GM23338 (cell line): ENCODE measurements at regions not wholly inside any gene's neighbourhood (a gene's known extent, or its start where the extent isn't known, plus 50 kb on each side); places are given as distances from the start of the nearest gene placed in this dataset.

ENCODE experiments used
- ATAC-seq: fragments of 200-7000 bp; cut with Tn5 transposase; 3 replicates; pipeline ENCODE4 v1.9.1; 2020
- DNase-seq: peaks from one replicate; pipeline ENCODE4 v3.0.0-alpha.2; 2015; ENCODE audit warnings: low spot score
- H2AFZ ChIP-seq: fragments of 200-600 bp; sonication (generic); 2 replicates; pipeline ENCODE4 v1.8.0; 2016; ENCODE audit warnings: antibody characterized with exemption, mild to moderate bottlenecking, moderate library complexity
- H3F3A ChIP-seq: fragments of 200-600 bp; sonication (generic); replicated peaks from 2 replicates; pipeline ENCODE4 v1.8.0; 2017; ENCODE audit warnings: antibody characterized with exemption, mixed run types, low read depth
- H3K27ac ChIP-seq: fragments of 200-600 bp; sonication (generic); 2 replicates; pipeline ENCODE4 v1.6.1; 2016; ENCODE audit warnings: low read depth
- H3K27me3 ChIP-seq: fragments of 200-600 bp; sonication (generic); 2 replicates; pipeline ENCODE4 v1.8.0; 2016; ENCODE audit warnings: mild to moderate bottlenecking, mixed run types, moderate library complexity; ENCODE audit not compliant: insufficient read depth
- H3K36me3 ChIP-seq: fragments of 200-600 bp; sonication (generic); 2 replicates; pipeline ENCODE4 v1.8.0; 2016; ENCODE audit warnings: mild to moderate bottlenecking; ENCODE audit not compliant: insufficient read depth
- H3K4me1 ChIP-seq: fragments of 200-600 bp; sonication (generic); 2 replicates; pipeline ENCODE4 v1.8.0; 2016; ENCODE audit warnings: mild to moderate bottlenecking, moderate library complexity; ENCODE audit not compliant: insufficient read depth
- H3K4me2 ChIP-seq: fragments of 200-600 bp; sonication (generic); 2 replicates; pipeline ENCODE4 v1.7.1; 2017; ENCODE audit warnings: mixed run types
- H3K4me3 ChIP-seq: fragments of 200-600 bp; sonication (generic); 2 replicates; pipeline ENCODE4 v1.6.1; 2016; ENCODE audit warnings: mixed run types
- H3K79me2 ChIP-seq: fragments of 200-600 bp; sonication (generic); replicated peaks from 2 replicates; pipeline ENCODE4 v1.8.0; 2017; ENCODE audit warnings: mild to moderate bottlenecking; ENCODE audit not compliant: insufficient read depth
- H3K9me2 ChIP-seq: fragments of 200-600 bp; sonication (generic); 2 replicates; pipeline ENCODE4 v1.8.0; 2017; ENCODE audit not compliant: insufficient read depth
- H4K20me1 ChIP-seq: fragments of 200-600 bp; sonication (generic); replicated peaks from 2 replicates; pipeline ENCODE4 v1.8.0; 2017; ENCODE audit warnings: mild to moderate bottlenecking; ENCODE audit not compliant: insufficient read depth
- H3K27ac Mint-ChIP-seq: 2 replicates; pipeline ENCODE4 v1.8.0; 2020; ENCODE audit warnings: inconsistent platforms, mild to moderate bottlenecking, moderate library complexity, mixed read lengths
- H3K27me3 Mint-ChIP-seq: 3 replicates; pipeline ENCODE4 v1.8.0; 2022; ENCODE audit warnings: low read depth, mild to moderate bottlenecking, moderate library complexity, mixed read lengths, inconsistent platforms; ENCODE audit not compliant: insufficient read depth, poor library complexity
- H3K36me3 Mint-ChIP-seq: 3 replicates; pipeline ENCODE4 v1.8.0; 2021; ENCODE audit warnings: low read depth, mild to moderate bottlenecking, inconsistent platforms, moderate library complexity, mixed read lengths
- H3K4me1 Mint-ChIP-seq: 3 replicates; pipeline ENCODE4 v1.8.0; 2020; ENCODE audit warnings: mild to moderate bottlenecking, inconsistent platforms, mixed read lengths
- H3K4me3 Mint-ChIP-seq: 3 replicates; pipeline ENCODE4 v1.8.0; 2021; ENCODE audit warnings: moderate library complexity, mild to moderate bottlenecking, inconsistent platforms, mixed read lengths
- H3K9me3 Mint-ChIP-seq: 3 replicates; pipeline ENCODE4 v1.8.0; 2020; ENCODE audit warnings: moderate library complexity, mild to moderate bottlenecking, inconsistent platforms, mixed read lengths
- CREB1 ChIP-seq: fragments of 250-450 bp; sonication (Bioruptor Pico); IDR thresholded peaks from 2 replicates; pipeline ENCODE4 v1.5.0; 2020; ENCODE audit warnings: low read depth, mild to moderate bottlenecking, moderate library complexity
- CTCF ChIP-seq, 2 experiments: fragments of 200-600 bp in 1 of 2; sonication (generic) in 1 of 2; conservative IDR thresholded peaks; 2 replicates each; pipeline versions ENCODE4 v1.5.1 to v1.6.1; 2016 to 2017; ENCODE audit warnings: antibody characterized with exemption in 2 of 2, low read depth in 2 of 2, mild to moderate bottlenecking in 2 of 2, moderate library complexity in 1 of 2
- ETS1 ChIP-seq: IDR thresholded peaks from 2 replicates; pipeline ENCODE4 v1.6.1; 2016; ENCODE audit warnings: antibody characterized with exemption
- EZH2 ChIP-seq: fragments of 200-600 bp; sonication (generic); IDR thresholded peaks from one replicate; pipeline ENCODE4 v1.8.0; 2017; ENCODE audit warnings: antibody characterized with exemption, mild to moderate bottlenecking, low read depth; ENCODE audit not compliant: unreplicated experiment
- EZH2phosphoT487 ChIP-seq: fragments of 200-600 bp; sonication (generic); IDR thresholded peaks from one replicate; pipeline ENCODE4 v1.8.1; 2018; ENCODE audit warnings: antibody characterized with exemption; ENCODE audit not compliant: unreplicated experiment
- NANOG ChIP-seq: IDR thresholded peaks from 2 replicates; pipeline ENCODE4 v1.6.1; 2016; ENCODE audit warnings: antibody characterized with exemption, borderline replicate concordance
- POLR2AphosphoS5 ChIP-seq: IDR thresholded peaks from 2 replicates; pipeline ENCODE4 v1.6.1; 2016; ENCODE audit warnings: antibody characterized with exemption, low read depth
- REST ChIP-seq: IDR thresholded peaks from one replicate; pipeline ENCODE4 v1.6.1; 2018; ENCODE audit warnings: antibody characterized with exemption; ENCODE audit not compliant: unreplicated experiment
- STAT1 ChIP-seq: IDR thresholded peaks from one replicate; pipeline ENCODE4 v1.6.1; 2016; ENCODE audit warnings: antibody characterized with exemption; ENCODE audit not compliant: unreplicated experiment
- ZNF114 ChIP-seq: fragments of 250-450 bp; sonication (Bioruptor Pico); IDR thresholded peaks from 2 replicates; pipeline ENCODE4 v1.5.0; 2020; ENCODE audit warnings: mild to moderate bottlenecking, moderate library complexity
- ZNF331 ChIP-seq: fragments of 250-450 bp; sonication (Bioruptor Pico); IDR thresholded peaks from 2 replicates; pipeline ENCODE4 v1.5.0; 2020; ENCODE audit warnings: low read depth, mild to moderate bottlenecking, moderate library complexity
- ZNF462 ChIP-seq: fragments of 250-450 bp; sonication (Bioruptor Pico); IDR thresholded peaks from 2 replicates; pipeline ENCODE4 v1.5.0; 2020; ENCODE audit warnings: mild to moderate bottlenecking, moderate library complexity

GRCh38 chr12:92030618-92031017 lies 115.0 kb downstream of the BTG1 start:
- peaks cover 17% of the 10 kb centered on the region; the same call in 1 of the 2 replicates for H3K4me1 ChIP-seq
- peaks cover 28% of the 10 kb centered on the region for H3K4me1 Mint-ChIP-seq
- ATAC-seq: no peak
- no peak overlapping the region for H3K27ac ChIP-seq
- no peaks in the 10 kb centered on the region for H3K36me3 Mint-ChIP-seq
- H3K27ac Mint-ChIP-seq: no peak overlapping the region
- TF ChIP-seq ZNF114 (CRISPR knock-in tag) (no peak), EZH2 (no peak), ZNF331 (CRISPR knock-in tag) (no peak), POLR2AphosphoS5 (no peak), ZNF462 (CRISPR knock-in tag) (no peak), CREB1 (CRISPR knock-in tag) (no peak), REST (no peak), ETS1 (no peak), CTCF (conservative IDR thresholded peaks at IDR 0.05; ENCODE audit: low read depth in 2 of 2) (no peak), EZH2phosphoT487 (no peak), STAT1 (no peak), NANOG (no peak)
- H2AFZ ChIP-seq: no peak overlapping the region
- H3K36me3 ChIP-seq: no peaks in the 10 kb centered on the region
- H3K4me2 ChIP-seq: no peak overlapping the region
- H3K27me3 ChIP-seq: no peaks in the 10 kb centered on the region
- no peak for DNase-seq
- no peaks in the 10 kb centered on the region for H3F3A ChIP-seq
- H3K4me3 ChIP-seq: no peak overlapping the region
- H3K9me2 ChIP-seq: peaks cover 6% of the 10 kb centered on the region; the same call in 1 of the 2 replicates
- no peaks in the 10 kb centered on the region for H4K20me1 ChIP-seq
- no peaks in the 10 kb centered on the region; the same call in 2 of the 3 replicates for H3K9me3 Mint-ChIP-seq
- no peaks in the 10 kb centered on the region for H3K27me3 Mint-ChIP-seq
- no peaks in the 10 kb centered on the region for H3K79me2 ChIP-seq
- H3K4me3 Mint-ChIP-seq: no peak overlapping the region
